SU-DHL-6 (cell line): ENCODE measurements at regions not wholly inside any gene's neighbourhood (a gene's known extent, or its start where the extent isn't known, plus 50 kb on each side); places are given as distances from the start of the nearest gene placed in this dataset.

Experiments used
- CTCF ChIP-seq: fragments of 200-600 bp; sonication (generic); IDR thresholded peaks from one replicate; pipeline ENCODE4 v1.5.1; 2017; ENCODE audit warnings: antibody characterized with exemption, mild to moderate bottlenecking, low read length, moderate library complexity; ENCODE audit not compliant: insufficient read depth, poor library complexity, severe bottlenecking
- EZH2phosphoT487 ChIP-seq: fragments of 200-600 bp; sonication (generic), shearing (Covaris generic); conservative IDR thresholded peaks from 2 replicates; pipeline ENCODE4 v1.6.1; 2018; ENCODE audit warnings: mild to moderate bottlenecking, antibody characterized with exemption, low read length, moderate library complexity, mixed read lengths

- no peak for TF ChIP-seq CTCF
- no peak for TF ChIP-seq EZH2phosphoT487
Observed at GRCh38 chr6:167476844-167477595, 152.1 kb downstream of the TTLL2 start.
